HEK293 (cell line): ENCODE measurements at regions not wholly inside any gene's neighbourhood (a gene's known extent, or its start where the extent isn't known, plus 50 kb on each side); places are given as distances from the start of the nearest gene placed in this dataset.

Experiments used
- CTCF ChIA-PET: fragments of 350-600 bp; formaldehyde crosslinking; extraction: SDS; loops from one replicate; lab custom pipeline; 2021; ENCODE audit warnings: antibody characterized with exemption; lab: Yijun Ruan, JAX
- POLR2A ChIA-PET: fragments of 300-600 bp; formaldehyde crosslinking; extraction: SDS; loops from one replicate; lab custom pipeline; 2020; ENCODE audit warnings: antibody characterized with exemption, inconsistent platforms; lab: Yijun Ruan, JAX
- H3K27ac ChIP-seq: fragments of 200-500 bp; sonication (Bioruptor generic); 2 replicates; pipeline ENCODE4 v1.5.1; 2014; ENCODE audit warnings: low read depth, low read length, control low read depth, inconsistent platforms; ENCODE audit errors: extremely low read depth
- H3K36me3 ChIP-seq, 2 experiments: fragments of 200-500 bp in 1 of 2; sonication (Bioruptor generic) in 1 of 2; 1 replicate in 1 of 2; 2 replicates in 1 of 2; pipeline ENCODE4 v1.5.1; 2014 to 2017; ENCODE audit warnings: inconsistent platforms in 2 of 2, low read length in 2 of 2; ENCODE audit not compliant: control insufficient read depth in 2 of 2, insufficient read depth in 1 of 2
- H3K4me1 ChIP-seq: fragments of 200-500 bp; sonication (Bioruptor generic); 2 replicates; pipeline ENCODE4 v1.5.1; 2014; ENCODE audit warnings: mild to moderate bottlenecking, low read length, inconsistent platforms; ENCODE audit not compliant: control insufficient read depth, insufficient read depth
- H3K4me3 ChIP-seq: 2 replicates; pipeline ENCODE4 v1.5.1; 2011; ENCODE audit warnings: low read depth, mild to moderate bottlenecking, control low read depth, low read length, moderate library complexity
- H3K9me3 ChIP-seq: fragments of 200-500 bp; sonication (Bioruptor generic); 2 replicates; pipeline ENCODE4 v1.5.1; 2014; ENCODE audit warnings: low read depth, low read length, inconsistent platforms; ENCODE audit not compliant: control insufficient read depth, insufficient read depth
- BCL11B ChIP-seq: fragments of 450-650 bp; formaldehyde crosslinking; IDR thresholded peaks from 2 replicates; pipeline ENCODE4 v1.5.1; 2016; ENCODE audit warnings: low read depth, missing biosample characterization, missing genetic modification characterization
- GLI2 ChIP-seq: fragments of 450-650 bp; formaldehyde crosslinking; IDR thresholded peaks from 2 replicates; pipeline ENCODE4; 2017; ENCODE audit warnings: missing biosample characterization, missing genetic modification characterization, low read depth, borderline replicate concordance
- GLIS2 ChIP-seq: fragments of 450-650 bp; formaldehyde crosslinking; IDR thresholded peaks from 2 replicates; pipeline ENCODE4 v1.5.1; 2016; ENCODE audit warnings: missing biosample characterization, missing genetic modification characterization
- IKZF3 ChIP-seq: fragments of 450-650 bp; IDR thresholded peaks from 2 replicates; pipeline ENCODE4 v1.5.0; 2018; ENCODE audit warnings: missing biosample characterization, mild to moderate bottlenecking, missing genetic modification characterization, moderate library complexity
- SETDB1 ChIP-seq: IDR thresholded peaks from one replicate; pipeline ENCODE4 v1.6.1; 2017; ENCODE audit warnings: mild to moderate bottlenecking, low read length, moderate library complexity, mixed read lengths; ENCODE audit not compliant: insufficient read length
- ZBTB17 ChIP-seq: fragments of 450-650 bp; formaldehyde crosslinking; IDR thresholded peaks from 2 replicates; pipeline ENCODE4 v1.5.1; 2016; ENCODE audit warnings: missing biosample characterization, missing genetic modification characterization
- ZBTB48 ChIP-seq: fragments of 450-650 bp; formaldehyde crosslinking; IDR thresholded peaks from 2 replicates; pipeline ENCODE4 v1.5.1; 2016; ENCODE audit warnings: missing biosample characterization, missing genetic modification characterization
- ZNF121 ChIP-seq: fragments of 450-650 bp; formaldehyde crosslinking; IDR thresholded peaks from 2 replicates; pipeline ENCODE4 v1.5.1; 2016; ENCODE audit warnings: missing biosample characterization, missing genetic modification characterization
- ZNF132 ChIP-seq: fragments of 450-650 bp; formaldehyde crosslinking; IDR thresholded peaks from 2 replicates; pipeline ENCODE4 v1.5.1; 2017; ENCODE audit warnings: missing biosample characterization, missing genetic modification characterization, borderline replicate concordance
- ZNF146 ChIP-seq: fragments of 450-650 bp; formaldehyde crosslinking; IDR thresholded peaks from 2 replicates; pipeline ENCODE4 v1.5.1; 2016; ENCODE audit warnings: missing biosample characterization, missing genetic modification characterization
- ZNF157 ChIP-seq: fragments of 450-650 bp; formaldehyde crosslinking; IDR thresholded peaks from 2 replicates; pipeline ENCODE4 v1.5.1; 2016; ENCODE audit warnings: missing biosample characterization, missing genetic modification characterization
- ZNF174 ChIP-seq: fragments of 450-650 bp; formaldehyde crosslinking; IDR thresholded peaks from 2 replicates; pipeline ENCODE4 v1.5.0; 2017; ENCODE audit warnings: missing biosample characterization, mild to moderate bottlenecking, missing genetic modification characterization
- ZNF202 ChIP-seq: fragments of 450-650 bp; formaldehyde crosslinking; IDR thresholded peaks from 2 replicates; pipeline ENCODE4 v1.5.1; 2016; ENCODE audit warnings: missing biosample characterization, missing genetic modification characterization, borderline replicate concordance
- ZNF350 ChIP-seq: fragments of 450-650 bp; formaldehyde crosslinking; IDR thresholded peaks from 2 replicates; pipeline ENCODE4 v1.5.0; 2017; ENCODE audit warnings: missing biosample characterization, mild to moderate bottlenecking, missing genetic modification characterization
- ZNF404 ChIP-seq: fragments of 450-650 bp; formaldehyde crosslinking; IDR thresholded peaks from 2 replicates; pipeline ENCODE4 v1.5.1; 2017; ENCODE audit warnings: missing biosample characterization, missing genetic modification characterization
- ZNF544 ChIP-seq: fragments of 450-650 bp; formaldehyde crosslinking; IDR thresholded peaks from 2 replicates; pipeline ENCODE4 v1.5.0; 2017; ENCODE audit warnings: missing biosample characterization, missing genetic modification characterization
- ZNF629 ChIP-seq: fragments of 450-650 bp; formaldehyde crosslinking; IDR thresholded peaks from 2 replicates; pipeline ENCODE4 v1.5.1; 2017; ENCODE audit warnings: missing biosample characterization, missing genetic modification characterization
- ZNF654 ChIP-seq: fragments of 450-650 bp; formaldehyde crosslinking; IDR thresholded peaks from 2 replicates; pipeline ENCODE4 v1.5.1; 2016; ENCODE audit warnings: low read depth, missing biosample characterization, missing genetic modification characterization
- ZNF658 ChIP-seq: fragments of 450-650 bp; formaldehyde crosslinking; IDR thresholded peaks from 2 replicates; pipeline ENCODE4; 2016; ENCODE audit warnings: missing biosample characterization, missing genetic modification characterization
- ZNF785 ChIP-seq: fragments of 450-650 bp; formaldehyde crosslinking; IDR thresholded peaks from 2 replicates; pipeline ENCODE4 v1.5.1; 2016; ENCODE audit warnings: missing biosample characterization, missing genetic modification characterization
- ZSCAN23 ChIP-seq: fragments of 450-650 bp; formaldehyde crosslinking; IDR thresholded peaks from 2 replicates; pipeline ENCODE4 v1.5.1; 2016; ENCODE audit warnings: missing biosample characterization, missing genetic modification characterization
- TF ChIP-seq, protein P1 (sequence below): fragments of 450-650 bp; formaldehyde crosslinking; IDR thresholded peaks from 2 replicates; pipeline ENCODE4 v1.5.1; 2017; ENCODE audit warnings: missing biosample characterization, missing genetic modification characterization
- TF ChIP-seq, protein P2 (sequence below): fragments of 450-650 bp; formaldehyde crosslinking; IDR thresholded peaks from 2 replicates; pipeline ENCODE4 v1.5.1; 2017; ENCODE audit warnings: missing biosample characterization, missing genetic modification characterization
- TF ChIP-seq, protein P3 (sequence below): fragments of 450-650 bp; formaldehyde crosslinking; IDR thresholded peaks from 2 replicates; pipeline ENCODE4 v1.5.1; 2017; ENCODE audit warnings: missing biosample characterization, missing genetic modification characterization
- TF ChIP-seq, protein P4 (sequence below): fragments of 450-650 bp; formaldehyde crosslinking; IDR thresholded peaks from 2 replicates; pipeline ENCODE4 v1.5.1; 2016; ENCODE audit warnings: missing biosample characterization, missing genetic modification characterization, borderline replicate concordance

DNA sequence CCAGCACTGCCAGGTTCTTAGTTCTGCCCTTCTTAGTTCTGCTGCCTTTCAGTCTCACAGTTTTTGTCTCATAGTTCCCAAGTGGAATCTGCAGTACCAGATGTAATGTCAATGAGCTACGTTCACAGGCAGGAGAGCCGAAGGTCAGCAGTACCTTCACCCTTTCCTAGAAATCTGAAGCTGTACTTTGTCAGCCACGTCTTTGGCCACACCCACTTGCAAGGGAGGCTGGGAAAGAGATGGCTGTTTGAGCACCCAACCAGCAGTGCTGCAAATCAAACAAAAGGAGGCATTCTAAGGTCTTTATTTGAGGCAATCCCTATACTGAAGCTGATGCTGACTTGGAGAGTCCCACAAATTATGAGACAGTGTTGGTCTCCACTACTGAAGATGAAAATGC is 199.1 kb upstream of the NPY2R start (continued):
- TF ChIP-seq ZNF146 (tag by site-specific recombination): no peak
- TF ChIP-seq ZNF654: no peak
- TF ChIP-seq ZNF785 (tag by site-specific recombination): no peak

DNA sequence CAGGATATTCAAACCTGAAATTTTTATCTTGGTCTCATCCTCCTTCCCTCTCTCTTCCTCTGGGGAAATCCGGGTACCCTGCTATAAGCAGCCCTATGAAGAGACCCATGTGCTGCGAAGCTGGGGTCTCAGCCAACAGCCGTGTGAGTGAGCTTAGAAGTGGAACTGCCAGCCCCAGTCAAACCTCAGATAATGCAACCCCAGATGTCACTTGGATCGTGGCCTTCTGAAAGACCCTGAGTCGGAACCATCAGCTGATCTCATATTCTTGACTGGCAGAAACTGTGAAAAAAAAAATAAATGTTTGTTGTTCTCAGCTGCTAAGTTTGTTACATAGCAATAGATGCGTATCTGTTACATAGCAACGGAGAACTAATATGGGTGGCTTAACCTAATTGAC is 198.1 kb upstream of the NPY2R start:
- Histone ChIP-seq H3K4me1 (no peaks in the 10 kb centered on the region), H3K9me3 (no peaks in the 10 kb centered on the region), H3K36me3 (no peaks in the 10 kb centered on the region), H3K4me3 (no peak overlapping the region), H3K27ac (no peak overlapping the region)
- ChIA-PET CTCF (no interaction called here), POLR2A (no interaction called here)
- TF ChIP-seq GLIS2 (tag by site-specific recombination) (no peak), ZNF629 (tag by site-specific recombination) (no peak), ZBTB48 (no peak), ZNF157 (no peak), ZNF350 (no peak), IKZF3 (no peak), ZNF658 (tag by site-specific recombination) (no peak), GLI2 (tag by site-specific recombination) (no peak)
- TF ChIP-seq, protein P1, sequence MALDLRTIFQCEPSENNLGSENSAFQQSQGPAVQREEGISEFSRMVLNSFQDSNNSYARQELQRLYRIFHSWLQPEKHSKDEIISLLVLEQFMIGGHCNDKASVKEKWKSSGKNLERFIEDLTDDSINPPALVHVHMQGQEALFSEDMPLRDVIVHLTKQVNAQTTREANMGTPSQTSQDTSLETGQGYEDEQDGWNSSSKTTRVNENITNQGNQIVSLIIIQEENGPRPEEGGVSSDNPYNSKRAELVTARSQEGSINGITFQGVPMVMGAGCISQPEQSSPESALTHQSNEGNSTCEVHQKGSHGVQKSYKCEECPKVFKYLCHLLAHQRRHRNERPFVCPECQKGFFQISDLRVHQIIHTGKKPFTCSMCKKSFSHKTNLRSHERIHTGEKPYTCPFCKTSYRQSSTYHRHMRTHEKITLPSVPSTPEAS (tag by site-specific recombination): no peak
- TF ChIP-seq, protein P2, sequence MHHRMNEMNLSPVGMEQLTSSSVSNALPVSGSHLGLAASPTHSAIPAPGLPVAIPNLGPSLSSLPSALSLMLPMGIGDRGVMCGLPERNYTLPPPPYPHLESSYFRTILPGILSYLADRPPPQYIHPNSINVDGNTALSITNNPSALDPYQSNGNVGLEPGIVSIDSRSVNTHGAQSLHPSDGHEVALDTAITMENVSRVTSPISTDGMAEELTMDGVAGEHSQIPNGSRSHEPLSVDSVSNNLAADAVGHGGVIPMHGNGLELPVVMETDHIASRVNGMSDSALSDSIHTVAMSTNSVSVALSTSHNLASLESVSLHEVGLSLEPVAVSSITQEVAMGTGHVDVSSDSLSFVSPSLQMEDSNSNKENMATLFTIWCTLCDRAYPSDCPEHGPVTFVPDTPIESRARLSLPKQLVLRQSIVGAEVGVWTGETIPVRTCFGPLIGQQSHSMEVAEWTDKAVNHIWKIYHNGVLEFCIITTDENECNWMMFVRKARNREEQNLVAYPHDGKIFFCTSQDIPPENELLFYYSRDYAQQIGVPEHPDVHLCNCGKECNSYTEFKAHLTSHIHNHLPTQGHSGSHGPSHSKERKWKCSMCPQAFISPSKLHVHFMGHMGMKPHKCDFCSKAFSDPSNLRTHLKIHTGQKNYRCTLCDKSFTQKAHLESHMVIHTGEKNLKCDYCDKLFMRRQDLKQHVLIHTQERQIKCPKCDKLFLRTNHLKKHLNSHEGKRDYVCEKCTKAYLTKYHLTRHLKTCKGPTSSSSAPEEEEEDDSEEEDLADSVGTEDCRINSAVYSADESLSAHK (tag by site-specific recombination): no peak

DNA sequence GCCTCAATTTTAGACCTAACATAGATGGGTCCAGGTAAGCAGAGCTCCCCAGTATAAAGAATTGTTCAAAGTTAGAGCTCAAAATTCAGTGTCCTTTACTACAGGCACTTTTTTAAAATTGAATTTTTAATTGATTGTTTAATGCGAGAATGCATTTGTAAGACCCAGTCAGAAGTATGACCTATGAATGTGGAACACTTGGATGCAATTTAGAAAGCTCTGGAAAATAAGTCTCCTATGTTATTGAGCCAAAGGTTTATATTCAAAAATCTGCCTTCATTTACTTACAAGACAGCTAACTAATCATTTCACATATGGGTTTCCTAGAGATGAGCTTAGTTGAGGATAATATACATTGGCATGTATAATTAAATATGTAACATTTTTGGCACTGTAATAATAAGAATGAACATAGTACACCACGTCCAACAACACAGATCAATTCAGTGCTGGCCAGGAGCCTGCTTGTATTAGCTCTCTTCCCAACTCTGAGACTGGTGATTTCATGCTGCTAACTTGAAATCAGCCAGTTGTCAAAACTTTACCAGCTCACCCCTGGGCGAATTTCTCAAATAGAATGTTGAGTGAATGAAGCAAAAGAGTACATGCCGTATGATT is 197.2 kb upstream of the NPY2R start:
- H3K4me1 ChIP-seq: no peaks in the 10 kb centered on the region
- CTCF ChIA-PET: no interaction called here
- TF ChIP-seq SETDB1: no peak
- TF ChIP-seq ZNF654: no peak
- TF ChIP-seq, protein P3, sequence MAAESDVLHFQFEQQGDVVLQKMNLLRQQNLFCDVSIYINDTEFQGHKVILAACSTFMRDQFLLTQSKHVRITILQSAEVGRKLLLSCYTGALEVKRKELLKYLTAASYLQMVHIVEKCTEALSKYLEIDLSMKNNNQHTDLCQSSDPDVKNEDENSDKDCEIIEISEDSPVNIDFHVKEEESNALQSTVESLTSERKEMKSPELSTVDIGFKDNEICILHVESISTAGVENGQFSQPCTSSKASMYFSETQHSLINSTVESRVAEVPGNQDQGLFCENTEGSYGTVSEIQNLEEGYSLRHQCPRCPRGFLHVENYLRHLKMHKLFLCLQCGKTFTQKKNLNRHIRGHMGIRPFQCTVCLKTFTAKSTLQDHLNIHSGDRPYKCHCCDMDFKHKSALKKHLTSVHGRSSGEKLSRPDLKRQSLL (tag by site-specific recombination): no peak
- TF ChIP-seq, protein P4, sequence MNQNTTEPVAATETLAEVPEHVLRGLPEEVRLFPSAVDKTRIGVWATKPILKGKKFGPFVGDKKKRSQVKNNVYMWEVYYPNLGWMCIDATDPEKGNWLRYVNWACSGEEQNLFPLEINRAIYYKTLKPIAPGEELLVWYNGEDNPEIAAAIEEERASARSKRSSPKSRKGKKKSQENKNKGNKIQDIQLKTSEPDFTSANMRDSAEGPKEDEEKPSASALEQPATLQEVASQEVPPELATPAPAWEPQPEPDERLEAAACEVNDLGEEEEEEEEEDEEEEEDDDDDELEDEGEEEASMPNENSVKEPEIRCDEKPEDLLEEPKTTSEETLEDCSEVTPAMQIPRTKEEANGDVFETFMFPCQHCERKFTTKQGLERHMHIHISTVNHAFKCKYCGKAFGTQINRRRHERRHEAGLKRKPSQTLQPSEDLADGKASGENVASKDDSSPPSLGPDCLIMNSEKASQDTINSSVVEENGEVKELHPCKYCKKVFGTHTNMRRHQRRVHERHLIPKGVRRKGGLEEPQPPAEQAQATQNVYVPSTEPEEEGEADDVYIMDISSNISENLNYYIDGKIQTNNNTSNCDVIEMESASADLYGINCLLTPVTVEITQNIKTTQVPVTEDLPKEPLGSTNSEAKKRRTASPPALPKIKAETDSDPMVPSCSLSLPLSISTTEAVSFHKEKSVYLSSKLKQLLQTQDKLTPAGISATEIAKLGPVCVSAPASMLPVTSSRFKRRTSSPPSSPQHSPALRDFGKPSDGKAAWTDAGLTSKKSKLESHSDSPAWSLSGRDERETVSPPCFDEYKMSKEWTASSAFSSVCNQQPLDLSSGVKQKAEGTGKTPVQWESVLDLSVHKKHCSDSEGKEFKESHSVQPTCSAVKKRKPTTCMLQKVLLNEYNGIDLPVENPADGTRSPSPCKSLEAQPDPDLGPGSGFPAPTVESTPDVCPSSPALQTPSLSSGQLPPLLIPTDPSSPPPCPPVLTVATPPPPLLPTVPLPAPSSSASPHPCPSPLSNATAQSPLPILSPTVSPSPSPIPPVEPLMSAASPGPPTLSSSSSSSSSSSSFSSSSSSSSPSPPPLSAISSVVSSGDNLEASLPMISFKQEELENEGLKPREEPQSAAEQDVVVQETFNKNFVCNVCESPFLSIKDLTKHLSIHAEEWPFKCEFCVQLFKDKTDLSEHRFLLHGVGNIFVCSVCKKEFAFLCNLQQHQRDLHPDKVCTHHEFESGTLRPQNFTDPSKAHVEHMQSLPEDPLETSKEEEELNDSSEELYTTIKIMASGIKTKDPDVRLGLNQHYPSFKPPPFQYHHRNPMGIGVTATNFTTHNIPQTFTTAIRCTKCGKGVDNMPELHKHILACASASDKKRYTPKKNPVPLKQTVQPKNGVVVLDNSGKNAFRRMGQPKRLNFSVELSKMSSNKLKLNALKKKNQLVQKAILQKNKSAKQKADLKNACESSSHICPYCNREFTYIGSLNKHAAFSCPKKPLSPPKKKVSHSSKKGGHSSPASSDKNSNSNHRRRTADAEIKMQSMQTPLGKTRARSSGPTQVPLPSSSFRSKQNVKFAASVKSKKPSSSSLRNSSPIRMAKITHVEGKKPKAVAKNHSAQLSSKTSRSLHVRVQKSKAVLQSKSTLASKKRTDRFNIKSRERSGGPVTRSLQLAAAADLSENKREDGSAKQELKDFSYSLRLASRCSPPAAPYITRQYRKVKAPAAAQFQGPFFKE (tag by site-specific recombination): no peak
- no peak for TF ChIP-seq ZNF544 (tag by site-specific recombination)
- no peak for TF ChIP-seq BCL11B (tag by site-specific recombination)
- no peak for TF ChIP-seq ZNF174 (tag by site-specific recombination)
- TF ChIP-seq ZNF202 (tag by site-specific recombination): no peak
- TF ChIP-seq ZBTB17 (tag by site-specific recombination): no peak
- no peak for TF ChIP-seq ZNF132 (tag by site-specific recombination)
- TF ChIP-seq ZSCAN23 (tag by site-specific recombination): no peak
- TF ChIP-seq ZNF404: no peak
- TF ChIP-seq ZNF121: no peak

More for the DNA sequence above, 197.2 kb upstream of the NPY2R start:
- no peaks in the 10 kb centered on the region for H3K36me3 ChIP-seq
- H3K4me3 ChIP-seq: no peak overlapping the region
- no peaks in the 10 kb centered on the region for H3K9me3 ChIP-seq
- H3K27ac ChIP-seq: no peak overlapping the region
- POLR2A ChIA-PET: no interaction called here
